Gastroesophageal sphincter (tissue), 3 donors: ENCODE measurements at regions not wholly inside any gene's neighbourhood (a gene's known extent, or its start where the extent isn't known, plus 50 kb on each side); places are given as distances from the start of the nearest gene placed in this dataset.

Experiments
- CTCF ChIP-seq, 4 experiments: fragments of 200-600 bp in 2 of 4; fragments of 450-650 bp in 2 of 4; sonication (generic) in 1 of 4; IDR thresholded peaks; one replicate each; pipeline ENCODE4 v1.5.1; 2017 to 2019; ENCODE audit warnings: antibody characterized with exemption in 4 of 4, mild to moderate bottlenecking in 2 of 4, moderate library complexity in 2 of 4
- POLR2AphosphoS5 ChIP-seq: sonication (generic); formaldehyde crosslinking; IDR thresholded peaks from one replicate; pipeline ENCODE4 v1.6.1; 2017; ENCODE audit warnings: antibody characterized with exemption

- TF ChIP-seq CTCF (IDR thresholded peaks at IDR 0.05) (no peak), POLR2AphosphoS5 (no peak)
Observed at GRCh38 chr4:124282301-124282898, 430.1 kb downstream of the ANKRD50 start.
